PC-9 (cell line): ENCODE measurements at regions not wholly inside any gene's neighbourhood (a gene's known extent, or its start where the extent isn't known, plus 50 kb on each side); places are given as distances from the start of the nearest gene placed in this dataset.

Source experiments
- BruUV-seq: library from RNA; stranded (reverse); fragments of 400-500 nt; replicated peaks from 2 replicates; lab custom pipeline; 2021; lab: Mats Ljungman, UMichigan
- CTCF ChIA-PET: fragments of 300-600 bp; sonication (Branson Sonifier 250); formaldehyde crosslinking; loops from one replicate; lab custom pipeline; 2022; ENCODE audit warnings: antibody characterized with exemption; lab: Charles Lee
- POLR2A ChIA-PET: fragments of 300-600 bp; sonication (Branson Sonifier 250); formaldehyde crosslinking; loops from one replicate; lab custom pipeline; 2022; ENCODE audit warnings: antibody characterized with exemption; ENCODE audit not compliant: unreplicated experiment; lab: Charles Lee
- DNase-seq, 2 experiments: peaks; one replicate each; pipeline versions ENCODE4 v3.0.0 to v3.0.0-alpha.2; 2015 to 2022; ENCODE audit warnings: mixed read lengths in 1 of 2
- H2AFZ ChIP-seq: fragments of 200-600 bp; sonication (generic); 2 replicates; pipeline ENCODE4 v1.8.1; 2017; ENCODE audit warnings: antibody characterized with exemption
- H3F3A ChIP-seq: fragments of 200-600 bp; sonication (generic); 2 replicates; pipeline ENCODE4 v1.8.1; 2017; ENCODE audit warnings: antibody characterized with exemption, mild to moderate bottlenecking, low read depth; ENCODE audit not compliant: insufficient read depth
- H3K27ac ChIP-seq: fragments of 200-600 bp; sonication (generic); 2 replicates; pipeline ENCODE4 v1.6.1; 2016; ENCODE audit warnings: mixed run types
- H3K27me3 ChIP-seq: fragments of 200-600 bp; sonication (generic); 2 replicates; pipeline ENCODE4 v1.6.1; 2016; ENCODE audit warnings: low read depth, mixed run types; ENCODE audit not compliant: insufficient read depth
- H3K36me3 ChIP-seq: fragments of 200-600 bp; sonication (generic); 2 replicates; pipeline ENCODE4 v1.6.1; 2016; ENCODE audit warnings: low read depth, mixed run types
- H3K4me1 ChIP-seq: fragments of 200-600 bp; sonication (generic); replicated peaks from 2 replicates; pipeline ENCODE4 v1.6.1; 2016; ENCODE audit warnings: mixed run types; ENCODE audit not compliant: insufficient read depth
- H3K4me2 ChIP-seq: fragments of 200-600 bp; sonication (generic); 2 replicates; pipeline ENCODE4 v1.6.1; 2017; ENCODE audit warnings: mixed run types
- H3K4me3 ChIP-seq: fragments of 200-600 bp; sonication (generic); 2 replicates; pipeline ENCODE4 v1.6.1; 2016; ENCODE audit warnings: mixed run types
- H3K79me2 ChIP-seq: fragments of 200-600 bp; sonication (generic); 2 replicates; pipeline ENCODE4 v1.6.1; 2017; ENCODE audit warnings: low read depth, mixed run types
- H3K9me2 ChIP-seq: fragments of 200-600 bp; sonication (generic); 2 replicates; pipeline ENCODE4 v1.8.1; 2017; ENCODE audit warnings: mild to moderate bottlenecking; ENCODE audit not compliant: insufficient read depth
- H3K9me3 ChIP-seq: fragments of 200-600 bp; sonication (generic); 2 replicates; pipeline ENCODE4 v1.8.1; 2016; ENCODE audit warnings: low read depth; ENCODE audit not compliant: insufficient read depth
- H4K20me1 ChIP-seq: fragments of 200-600 bp; sonication (generic); 2 replicates; pipeline ENCODE4 v1.8.1; 2017; ENCODE audit not compliant: insufficient read depth
- CTCF ChIP-seq: fragments of 200-600 bp; sonication (generic); conservative IDR thresholded peaks from 2 replicates; pipeline ENCODE4 v1.6.1; 2017; ENCODE audit warnings: mixed run types, antibody characterized with exemption, mild to moderate bottlenecking, moderate library complexity
- EZH2 ChIP-seq: fragments of 200-600 bp; sonication (generic); IDR thresholded peaks from 2 replicates; pipeline ENCODE4 v1.8.0; 2017; ENCODE audit warnings: antibody characterized with exemption, low read depth
- intact Hi-C: fragments of 100-400 bp; cut with micrococcal nuclease; formaldehyde crosslinking; loops from one replicate; pipeline ENCODE4 v1.10.0; 2022; ENCODE audit not compliant: unreplicated experiment

DNA sequence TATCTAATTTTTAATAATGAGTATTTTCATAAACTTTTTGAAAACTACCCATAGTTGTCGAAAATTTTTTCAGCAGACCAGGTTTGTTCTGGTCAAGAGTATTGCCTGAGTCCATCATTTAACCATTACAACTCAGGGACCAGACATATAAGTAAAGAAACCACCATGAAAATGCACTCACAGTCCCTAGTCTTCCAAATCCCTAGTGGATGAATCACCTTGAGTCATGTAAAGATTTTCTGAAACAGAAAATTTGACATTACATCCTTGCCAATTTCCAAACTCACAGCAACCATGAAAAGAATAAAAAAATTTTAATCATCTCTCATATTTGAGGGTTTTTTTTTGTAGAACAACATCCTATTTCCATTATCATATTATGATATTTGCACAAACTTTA, 1337.5 kb upstream of the CDH8 start:
- Histone ChIP-seq H3K4me1 (no peaks in the 10 kb centered on the region), H2AFZ (no peak overlapping the region), H3K4me3 (no peak overlapping the region), H3K36me3 (no peaks in the 10 kb centered on the region), H3K9me2 (no peaks in the 10 kb centered on the region), H3K79me2 (no peaks in the 10 kb centered on the region), H3K9me3 (no peaks in the 10 kb centered on the region), H3K4me2 (no peak overlapping the region), H3F3A (no peaks in the 10 kb centered on the region), H3K27ac (no peak overlapping the region), H3K27me3 (no peaks in the 10 kb centered on the region), H4K20me1 (no peaks in the 10 kb centered on the region)
- no TSS peak for BruUV-seq
- ChIA-PET POLR2A (no interaction called here), CTCF (no interaction called here)
- TF ChIP-seq EZH2 (no peak), CTCF (no peak)
- intact Hi-C loops: no loop called here
- no peak for DNase-seq

DNA sequence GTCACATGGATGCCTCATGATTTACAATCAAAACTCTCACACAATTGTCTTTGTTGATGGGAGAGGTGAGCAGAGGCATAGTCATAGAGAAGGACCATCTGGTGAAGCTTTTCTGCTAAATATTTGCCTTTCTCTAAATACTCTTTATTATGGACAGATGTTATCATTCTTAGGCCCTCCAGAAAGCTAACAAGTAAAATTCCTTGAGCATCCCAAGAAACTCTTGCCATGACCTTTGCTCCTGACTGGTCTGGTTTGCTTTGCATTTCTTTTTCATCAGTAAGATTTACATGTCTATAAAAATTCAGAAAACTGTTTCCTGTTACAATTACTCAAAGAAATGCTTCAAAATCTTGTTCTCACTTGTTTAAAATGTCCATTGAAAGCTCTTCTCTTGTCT, 1336.6 kb upstream of the CDH8 start:
- no peaks in the 10 kb centered on the region for H3K4me1 ChIP-seq
- BruUV-seq: no TSS peak
- no peaks in the 10 kb centered on the region for H3K79me2 ChIP-seq
- no peak for TF ChIP-seq CTCF
- no peak for TF ChIP-seq EZH2
- CTCF ChIA-PET: no interaction called here
- POLR2A ChIA-PET: no interaction called here
- no peak overlapping the region for H3K4me2 ChIP-seq
- no peaks in the 10 kb centered on the region for H3K9me3 ChIP-seq
- H3F3A ChIP-seq: no peaks in the 10 kb centered on the region
- no peak overlapping the region for H2AFZ ChIP-seq
- intact Hi-C loops: no loop called here
- no peak overlapping the region for H3K4me3 ChIP-seq
- H3K27me3 ChIP-seq: no peaks in the 10 kb centered on the region
- H3K27ac ChIP-seq: no peak overlapping the region
- no peak for DNase-seq
- no peaks in the 10 kb centered on the region for H3K36me3 ChIP-seq
- no peaks in the 10 kb centered on the region for H4K20me1 ChIP-seq
- no peaks in the 10 kb centered on the region for H3K9me2 ChIP-seq

GRCh38 chr16:63372283-63372682, 1336.0 kb upstream of the CDH8 start:
- DNase-seq: no peak
- Histone ChIP-seq H3K4me3 (no peak overlapping the region), H3K27ac (no peak overlapping the region), H3K79me2 (no peaks in the 10 kb centered on the region), H2AFZ (no peak overlapping the region), H4K20me1 (no peaks in the 10 kb centered on the region), H3K36me3 (no peaks in the 10 kb centered on the region), H3K9me3 (no peaks in the 10 kb centered on the region), H3K9me2 (no peaks in the 10 kb centered on the region), H3K27me3 (no peaks in the 10 kb centered on the region), H3F3A (no peaks in the 10 kb centered on the region), H3K4me1 (no peaks in the 10 kb centered on the region), H3K4me2 (no peak overlapping the region)
- ChIA-PET CTCF (no interaction called here), POLR2A (no interaction called here)
- no TSS peak for BruUV-seq
- intact Hi-C loops: no loop called here
- TF ChIP-seq CTCF (no peak), EZH2 (no peak)
